HEK293 (cell line): ENCODE measurements at regions not wholly inside any gene's neighbourhood (a gene's known extent, or its start where the extent isn't known, plus 50 kb on each side); places are given as distances from the start of the nearest gene placed in this dataset.

Source experiments
- CTCF ChIA-PET: fragments of 350-600 bp; formaldehyde crosslinking; extraction: SDS; loops from one replicate; lab custom pipeline; 2021; ENCODE audit warnings: antibody characterized with exemption; lab: Yijun Ruan, JAX
- POLR2A ChIA-PET: fragments of 300-600 bp; formaldehyde crosslinking; extraction: SDS; loops from one replicate; lab custom pipeline; 2020; ENCODE audit warnings: antibody characterized with exemption, inconsistent platforms; lab: Yijun Ruan, JAX
- H3K27ac ChIP-seq: fragments of 200-500 bp; sonication (Bioruptor generic); 2 replicates; pipeline ENCODE4 v1.5.1; 2014; ENCODE audit warnings: low read depth, low read length, control low read depth, inconsistent platforms; ENCODE audit errors: extremely low read depth
- H3K36me3 ChIP-seq, 2 experiments: fragments of 200-500 bp in 1 of 2; sonication (Bioruptor generic) in 1 of 2; 1 replicate in 1 of 2; 2 replicates in 1 of 2; pipeline ENCODE4 v1.5.1; 2014 to 2017; ENCODE audit warnings: inconsistent platforms in 2 of 2, low read length in 2 of 2; ENCODE audit not compliant: control insufficient read depth in 2 of 2, insufficient read depth in 1 of 2
- H3K4me1 ChIP-seq: fragments of 200-500 bp; sonication (Bioruptor generic); 2 replicates; pipeline ENCODE4 v1.5.1; 2014; ENCODE audit warnings: mild to moderate bottlenecking, low read length, inconsistent platforms; ENCODE audit not compliant: control insufficient read depth, insufficient read depth
- H3K4me3 ChIP-seq: 2 replicates; pipeline ENCODE4 v1.5.1; 2011; ENCODE audit warnings: low read depth, mild to moderate bottlenecking, control low read depth, low read length, moderate library complexity
- H3K9me3 ChIP-seq: fragments of 200-500 bp; sonication (Bioruptor generic); 2 replicates; pipeline ENCODE4 v1.5.1; 2014; ENCODE audit warnings: low read depth, low read length, inconsistent platforms; ENCODE audit not compliant: control insufficient read depth, insufficient read depth
- BCL11A ChIP-seq: fragments of 450-650 bp; formaldehyde crosslinking; IDR thresholded peaks from 2 replicates; pipeline ENCODE4 v1.5.1; 2016; ENCODE audit warnings: low read depth, missing biosample characterization, missing genetic modification characterization
- EGR2 ChIP-seq: fragments of 450-650 bp; formaldehyde crosslinking; IDR thresholded peaks from 2 replicates; pipeline ENCODE4 v1.5.1; 2016; ENCODE audit warnings: low read depth, missing biosample characterization, missing genetic modification characterization
- HOXD13 ChIP-seq: sonication (generic); formaldehyde crosslinking; IDR thresholded peaks from 2 replicates; pipeline ENCODE4 v1.8.0; 2022; ENCODE audit warnings: missing genetic modification reagents, borderline replicate concordance
- KLF10 ChIP-seq: fragments of 450-650 bp; IDR thresholded peaks from 2 replicates; pipeline ENCODE4 v1.5.1; 2018; ENCODE audit warnings: missing biosample characterization, mild to moderate bottlenecking, missing genetic modification characterization
- MYNN ChIP-seq: fragments of 450-650 bp; formaldehyde crosslinking; IDR thresholded peaks from 2 replicates; pipeline ENCODE4 v1.5.1; 2016; ENCODE audit warnings: missing biosample characterization, missing genetic modification characterization, borderline replicate concordance
- MZF1 ChIP-seq: fragments of 450-650 bp; formaldehyde crosslinking; IDR thresholded peaks from 2 replicates; pipeline ENCODE4 v1.5.1; 2017; ENCODE audit warnings: missing biosample characterization, missing genetic modification characterization, borderline replicate concordance
- REPIN1 ChIP-seq: fragments of 450-650 bp; formaldehyde crosslinking; IDR thresholded peaks from 2 replicates; pipeline ENCODE4 v1.5.1; 2017; ENCODE audit warnings: missing biosample characterization, missing genetic modification characterization, low read depth
- SCRT1 ChIP-seq: fragments of 450-650 bp; formaldehyde crosslinking; IDR thresholded peaks from 2 replicates; pipeline ENCODE4 v1.5.1; 2016; ENCODE audit warnings: missing biosample characterization, missing genetic modification characterization, borderline replicate concordance
- SP2 ChIP-seq: fragments of 450-650 bp; formaldehyde crosslinking; IDR thresholded peaks from 2 replicates; pipeline ENCODE4 v1.5.1; 2016; ENCODE audit warnings: missing biosample characterization, missing genetic modification characterization
- SP7 ChIP-seq: fragments of 450-650 bp; formaldehyde crosslinking; IDR thresholded peaks from 2 replicates; pipeline ENCODE4 v1.5.1; 2016; ENCODE audit warnings: missing biosample characterization, missing genetic modification characterization
- WT1 ChIP-seq: fragments of 450-650 bp; formaldehyde crosslinking; IDR thresholded peaks from 2 replicates; pipeline ENCODE4 v1.5.1; 2016; ENCODE audit warnings: missing biosample characterization, missing genetic modification characterization
- ZFP3 ChIP-seq: fragments of 450-650 bp; formaldehyde crosslinking; IDR thresholded peaks from 2 replicates; pipeline ENCODE4 v1.5.1; 2016; ENCODE audit warnings: low read depth, missing biosample characterization, missing genetic modification characterization
- ZNF133 ChIP-seq: fragments of 450-650 bp; formaldehyde crosslinking; IDR thresholded peaks from 2 replicates; pipeline ENCODE4 v1.5.1; 2016; ENCODE audit warnings: missing biosample characterization, missing genetic modification characterization
- ZNF214 ChIP-seq: fragments of 450-650 bp; formaldehyde crosslinking; IDR thresholded peaks from 2 replicates; pipeline ENCODE4 v1.5.1; 2017; ENCODE audit warnings: missing biosample characterization, mild to moderate bottlenecking, missing genetic modification characterization, borderline replicate concordance
- ZNF24 ChIP-seq: fragments of 450-650 bp; formaldehyde crosslinking; IDR thresholded peaks from 2 replicates; pipeline ENCODE4 v1.5.1; 2016; ENCODE audit warnings: missing biosample characterization, missing genetic modification characterization
- ZNF266 ChIP-seq: fragments of 450-650 bp; formaldehyde crosslinking; IDR thresholded peaks from 2 replicates; pipeline ENCODE4 v1.5.1; 2016; ENCODE audit warnings: missing biosample characterization, missing genetic modification characterization, low read depth
- ZNF335 ChIP-seq: fragments of 450-650 bp; formaldehyde crosslinking; conservative IDR thresholded peaks from 2 replicates; pipeline ENCODE4 v1.5.1; 2016; ENCODE audit warnings: missing biosample characterization, missing genetic modification characterization
- ZNF416 ChIP-seq: fragments of 450-650 bp; formaldehyde crosslinking; IDR thresholded peaks from 2 replicates; pipeline ENCODE4 v1.5.1; 2016; ENCODE audit warnings: missing biosample characterization, missing genetic modification characterization
- ZNF426 ChIP-seq: fragments of 450-650 bp; formaldehyde crosslinking; IDR thresholded peaks from 2 replicates; pipeline ENCODE4 v1.5.1; 2017; ENCODE audit warnings: missing biosample characterization, missing genetic modification characterization, mild to moderate bottlenecking, inconsistent platforms, moderate library complexity
- ZNF530 ChIP-seq: fragments of 450-650 bp; formaldehyde crosslinking; IDR thresholded peaks from 2 replicates; pipeline ENCODE4 v1.5.1; 2016; ENCODE audit warnings: low read depth, missing biosample characterization, missing genetic modification characterization
- ZNF548 ChIP-seq: fragments of 450-650 bp; formaldehyde crosslinking; IDR thresholded peaks from 2 replicates; pipeline ENCODE4 v1.5.1; 2016; ENCODE audit warnings: missing biosample characterization, missing genetic modification characterization
- ZNF585B ChIP-seq: fragments of 450-650 bp; formaldehyde crosslinking; IDR thresholded peaks from 2 replicates; pipeline ENCODE4 v1.5.1; 2016; ENCODE audit warnings: missing biosample characterization, missing genetic modification characterization
- ZNF600 ChIP-seq: fragments of 450-650 bp; formaldehyde crosslinking; IDR thresholded peaks from 2 replicates; pipeline ENCODE4 v1.5.1; 2016; ENCODE audit warnings: missing biosample characterization, missing genetic modification characterization
- ZNF658 ChIP-seq: fragments of 450-650 bp; formaldehyde crosslinking; IDR thresholded peaks from 2 replicates; pipeline ENCODE4; 2016; ENCODE audit warnings: missing biosample characterization, missing genetic modification characterization
- ZNF747 ChIP-seq: fragments of 450-650 bp; formaldehyde crosslinking; IDR thresholded peaks from 2 replicates; pipeline ENCODE4 v1.5.1; 2016; ENCODE audit warnings: missing biosample characterization, missing genetic modification characterization
- ZNF777 ChIP-seq: fragments of 450-650 bp; formaldehyde crosslinking; IDR thresholded peaks from 2 replicates; pipeline ENCODE4 v1.5.1; 2017; ENCODE audit warnings: missing biosample characterization, missing genetic modification characterization, borderline replicate concordance
- ZSCAN23 ChIP-seq: fragments of 450-650 bp; formaldehyde crosslinking; IDR thresholded peaks from 2 replicates; pipeline ENCODE4 v1.5.1; 2016; ENCODE audit warnings: missing biosample characterization, missing genetic modification characterization
- TF ChIP-seq, protein P1 (sequence below): fragments of 450-650 bp; formaldehyde crosslinking; IDR thresholded peaks from 2 replicates; pipeline ENCODE4 v1.5.1; 2016; ENCODE audit warnings: missing biosample characterization, missing genetic modification characterization
- TF ChIP-seq, protein P2 (sequence below): fragments of 450-650 bp; formaldehyde crosslinking; IDR thresholded peaks from 2 replicates; pipeline ENCODE4 v1.5.1; 2016; ENCODE audit warnings: missing biosample characterization, missing genetic modification characterization
- TF ChIP-seq, protein P3 (sequence below): fragments of 450-650 bp; formaldehyde crosslinking; IDR thresholded peaks from 2 replicates; pipeline ENCODE4 v1.5.1; 2016; ENCODE audit warnings: missing biosample characterization, missing genetic modification characterization

DNA sequence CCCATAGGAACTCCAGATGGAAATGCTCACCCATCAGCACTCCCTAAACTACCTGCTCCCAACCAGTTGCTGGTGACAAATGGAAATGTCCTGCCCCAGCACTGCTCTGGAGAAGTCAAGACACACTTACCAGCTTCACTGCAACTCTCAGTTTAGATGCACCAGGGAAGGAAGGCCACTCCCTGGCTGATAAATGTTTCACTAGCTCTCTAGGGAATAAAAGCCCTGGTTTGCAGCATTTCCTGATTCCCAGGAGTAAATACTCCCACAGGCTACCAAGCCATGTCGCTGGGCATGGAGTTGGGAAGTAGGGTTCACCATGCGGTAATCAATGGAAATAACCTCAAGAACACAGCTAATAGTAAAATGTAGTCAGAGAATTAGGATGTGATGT, 112.0 kb upstream of the NEO1 start:
- no peaks in the 10 kb centered on the region for H3K36me3 ChIP-seq
- POLR2A ChIA-PET = no interaction called here
- no peak overlapping the region for H3K27ac ChIP-seq
- no peaks in the 10 kb centered on the region for H3K4me1 ChIP-seq
- no peak overlapping the region for H3K4me3 ChIP-seq
- CTCF ChIA-PET = no interaction called here
- TF ChIP-seq ZNF266 (tag by site-specific recombination) (no peak), SP2 (tag by site-specific recombination) (no peak), ZFP3 (no peak), ZNF214 (no peak), ZNF585B (tag by site-specific recombination) (no peak), SCRT1 (tag by site-specific recombination) (no peak), ZNF24 (tag by site-specific recombination) (no peak), MYNN (tag by site-specific recombination) (no peak), ZNF530 (no peak), REPIN1 (no peak), ZNF747 (no peak), ZNF548 (tag by site-specific recombination) (no peak), ZNF416 (tag by site-specific recombination) (no peak), MZF1 (no peak)
- TF ChIP-seq, protein P1, sequence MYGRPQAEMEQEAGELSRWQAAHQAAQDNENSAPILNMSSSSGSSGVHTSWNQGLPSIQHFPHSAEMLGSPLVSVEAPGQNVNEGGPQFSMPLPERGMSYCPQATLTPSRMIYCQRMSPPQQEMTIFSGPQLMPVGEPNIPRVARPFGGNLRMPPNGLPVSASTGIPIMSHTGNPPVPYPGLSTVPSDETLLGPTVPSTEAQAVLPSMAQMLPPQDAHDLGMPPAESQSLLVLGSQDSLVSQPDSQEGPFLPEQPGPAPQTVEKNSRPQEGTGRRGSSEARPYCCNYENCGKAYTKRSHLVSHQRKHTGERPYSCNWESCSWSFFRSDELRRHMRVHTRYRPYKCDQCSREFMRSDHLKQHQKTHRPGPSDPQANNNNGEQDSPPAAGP (tag by site-specific recombination) = no peak
- TF ChIP-seq, protein P2, sequence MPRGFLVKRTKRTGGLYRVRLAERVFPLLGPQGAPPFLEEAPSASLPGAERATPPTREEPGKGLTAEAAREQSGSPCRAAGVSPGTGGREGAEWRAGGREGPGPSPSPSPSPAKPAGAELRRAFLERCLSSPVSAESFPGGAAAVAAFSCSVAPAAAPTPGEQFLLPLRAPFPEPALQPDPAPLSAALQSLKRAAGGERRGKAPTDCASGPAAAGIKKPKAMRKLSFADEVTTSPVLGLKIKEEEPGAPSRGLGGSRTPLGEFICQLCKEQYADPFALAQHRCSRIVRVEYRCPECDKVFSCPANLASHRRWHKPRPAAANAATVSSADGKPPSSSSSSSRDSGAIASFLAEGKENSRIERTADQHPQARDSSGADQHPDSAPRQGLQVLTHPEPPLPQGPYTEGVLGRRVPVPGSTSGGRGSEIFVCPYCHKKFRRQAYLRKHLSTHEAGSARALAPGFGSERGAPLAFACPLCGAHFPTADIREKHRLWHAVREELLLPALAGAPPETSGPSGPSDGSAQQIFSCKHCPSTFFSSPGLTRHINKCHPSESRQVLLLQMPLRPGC (tag by site-specific recombination) = no peak
- no peaks in the 10 kb centered on the region for H3K9me3 ChIP-seq

- POLR2A ChIA-PET = no interaction called here
Observed at GRCh38 chr15:72939514-72940228, 112.6 kb upstream of the NEO1 start.

More at GRCh38 chr15:72939514-72940228, 112.6 kb upstream of the NEO1 start:
- TF ChIP-seq WT1 (tag by site-specific recombination) = no peak
- TF ChIP-seq HOXD13 (CRISPR knock-in tag) = no peak
- TF ChIP-seq KLF10 (tag by site-specific recombination) = no peak
- no peak for TF ChIP-seq ZNF658 (tag by site-specific recombination)
- no peak for TF ChIP-seq ZNF266 (tag by site-specific recombination)
- TF ChIP-seq BCL11A = no peak
- TF ChIP-seq ZNF335 (tag by site-specific recombination) = no peak
- TF ChIP-seq ZNF133 (tag by site-specific recombination) = no peak
- no peak for TF ChIP-seq SP7
- no peak for TF ChIP-seq EGR2 (tag by site-specific recombination)
- TF ChIP-seq ZNF600 (tag by site-specific recombination) = no peak
- TF ChIP-seq ZNF777 = no peak
- no peak for TF ChIP-seq ZNF426 (tag by site-specific recombination)
- TF ChIP-seq, protein P3, sequence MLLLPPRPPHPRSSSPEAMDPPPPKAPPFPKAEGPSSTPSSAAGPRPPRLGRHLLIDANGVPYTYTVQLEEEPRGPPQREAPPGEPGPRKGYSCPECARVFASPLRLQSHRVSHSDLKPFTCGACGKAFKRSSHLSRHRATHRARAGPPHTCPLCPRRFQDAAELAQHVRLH (tag by site-specific recombination) = no peak
- TF ChIP-seq ZSCAN23 (tag by site-specific recombination) = no peak
- Histone ChIP-seq H3K4me3 (no peak overlapping the region), H3K4me1 (no peaks in the 10 kb centered on the region), H3K27ac (no peak overlapping the region), H3K36me3 (no peaks in the 10 kb centered on the region), H3K9me3 (no peaks in the 10 kb centered on the region)
- CTCF ChIA-PET = no interaction called here
